Stimulated activated CD8-positive, alpha-beta memory T cell treated with anti-CD3 and anti-CD28 coated beads, Interleukin-2, amount 100 ng/mL, for 48 hours (primary cell): ENCODE measurements at regions not wholly inside any gene's neighbourhood (a gene's known extent, or its start where the extent isn't known, plus 50 kb on each side); places are given as distances from the start of the nearest gene placed in this dataset.

Source experiments
- DNase-seq, 2 donors: peaks; one replicate each; pipeline ENCODE4 v3.0.0-alpha.2; 2020; ENCODE audit warnings: low read depth in 2 of 2

DNA sequence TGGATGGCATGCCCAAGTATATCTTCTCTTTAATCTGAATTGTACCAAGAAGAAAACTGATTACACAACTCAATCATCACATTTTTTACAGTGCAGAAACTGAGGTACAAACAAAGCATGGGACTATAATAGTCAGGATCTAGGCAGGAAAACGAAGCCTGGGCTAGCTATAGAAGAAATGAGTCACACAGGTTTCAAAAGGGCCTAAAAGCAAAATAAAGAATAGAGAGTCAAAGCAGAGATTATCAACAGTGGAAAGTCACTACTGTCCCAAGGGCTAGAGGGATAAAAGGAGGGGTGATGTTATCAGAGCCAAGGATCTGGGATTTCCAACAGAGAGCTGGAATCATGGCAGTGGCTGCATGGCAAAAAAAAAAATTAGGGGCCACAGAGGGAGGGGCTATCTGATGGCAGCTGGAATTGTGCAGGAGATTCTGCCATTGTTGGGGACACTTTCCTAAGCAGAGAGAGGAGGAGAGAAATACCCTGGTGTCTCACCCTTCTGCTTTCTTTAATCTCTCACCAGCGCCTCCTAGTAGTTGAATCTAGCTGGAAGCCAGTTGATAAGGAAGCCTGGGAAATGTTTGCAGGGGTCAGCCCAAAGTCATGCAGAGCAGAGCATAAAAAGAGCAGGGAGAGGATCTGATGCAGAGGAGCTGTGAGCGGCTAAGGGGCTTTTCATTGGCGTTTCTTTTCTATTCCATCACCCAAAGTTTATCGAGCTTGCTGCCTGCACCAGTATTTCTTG lies 343.2 kb downstream of the ACTL7B start:
- no peak for DNase-seq

DNA sequence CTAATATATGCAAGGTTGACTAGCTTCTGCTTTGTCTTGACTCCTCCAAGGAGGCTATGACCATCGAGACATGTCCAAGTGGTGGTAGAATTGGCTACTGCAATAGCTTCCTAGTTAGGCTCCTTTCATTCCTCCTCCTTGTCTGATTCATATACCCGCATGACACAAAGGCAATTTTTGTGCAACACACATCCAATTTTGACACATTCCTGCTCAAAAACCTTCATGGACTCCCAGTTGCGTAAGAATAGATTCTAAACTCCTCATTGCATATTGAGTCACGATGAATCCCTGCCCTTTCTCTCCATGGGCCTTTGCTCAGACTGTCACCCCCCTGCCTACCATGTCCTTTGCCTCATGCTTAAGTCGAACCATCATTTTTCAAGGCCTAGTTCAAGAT lies 344.5 kb downstream of the ACTL7B start:
- no peak for DNase-seq

DNA sequence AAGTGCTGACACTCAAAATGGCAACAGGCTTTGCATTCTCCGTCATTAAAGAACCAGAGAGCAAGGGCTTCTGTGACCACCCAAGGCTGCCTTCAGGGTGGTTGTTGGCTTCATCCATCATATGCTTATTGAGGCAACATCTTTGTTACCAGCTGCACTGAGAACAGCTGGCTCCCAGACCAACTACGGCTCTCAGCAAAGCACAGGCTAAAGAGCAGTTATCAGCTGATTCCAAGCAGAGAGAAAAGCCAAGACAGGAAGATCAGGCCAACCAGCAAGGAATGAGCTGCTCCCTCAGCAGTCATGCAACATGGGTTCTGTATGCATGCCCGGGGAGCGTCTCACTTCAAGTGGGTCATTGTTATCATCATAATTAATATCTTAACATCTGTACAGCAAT lies 358.9 kb downstream of the ACTL7B start:
- DNase-seq: no peak

DNA sequence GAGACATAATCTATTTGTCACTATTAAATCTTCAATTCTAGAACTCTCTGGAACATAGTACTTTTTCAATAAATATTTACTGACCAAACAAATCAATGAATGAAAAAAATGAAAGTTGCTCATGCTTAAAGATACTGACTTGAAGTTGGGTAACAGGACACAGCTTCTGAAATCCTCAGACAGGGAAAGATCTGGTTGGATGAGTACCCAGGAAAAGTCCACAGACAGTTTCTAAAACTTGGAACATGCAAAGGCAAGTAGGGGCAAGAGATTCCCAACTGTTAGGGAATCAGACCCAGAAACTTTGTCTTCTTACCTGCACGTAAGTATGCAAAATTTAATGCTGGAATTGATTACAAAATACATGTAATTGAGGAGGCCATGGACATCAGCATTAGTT lies 366.2 kb downstream of the ACTL7B start:
- no peak for DNase-seq

DNA sequence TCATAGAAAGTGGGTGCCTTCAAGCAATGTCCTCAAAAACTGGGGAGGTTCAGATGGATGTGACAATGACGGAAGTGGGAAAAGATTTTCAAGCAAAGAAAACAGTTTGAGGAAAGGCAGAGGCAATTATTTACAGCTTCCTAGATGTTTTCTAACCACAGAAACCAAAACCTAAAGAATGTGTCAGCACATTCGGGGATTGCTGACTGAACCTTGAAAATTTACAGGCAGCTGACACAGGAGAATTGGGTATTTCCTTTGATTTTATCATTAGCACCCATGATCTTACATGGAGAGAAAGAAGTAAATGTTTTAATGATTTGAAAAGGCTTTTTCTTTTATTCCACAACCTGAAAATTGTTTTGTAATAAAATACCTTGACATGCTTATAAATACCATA lies 369.0 kb downstream of the ACTL7B start:
- DNase-seq: no peak

DNA sequence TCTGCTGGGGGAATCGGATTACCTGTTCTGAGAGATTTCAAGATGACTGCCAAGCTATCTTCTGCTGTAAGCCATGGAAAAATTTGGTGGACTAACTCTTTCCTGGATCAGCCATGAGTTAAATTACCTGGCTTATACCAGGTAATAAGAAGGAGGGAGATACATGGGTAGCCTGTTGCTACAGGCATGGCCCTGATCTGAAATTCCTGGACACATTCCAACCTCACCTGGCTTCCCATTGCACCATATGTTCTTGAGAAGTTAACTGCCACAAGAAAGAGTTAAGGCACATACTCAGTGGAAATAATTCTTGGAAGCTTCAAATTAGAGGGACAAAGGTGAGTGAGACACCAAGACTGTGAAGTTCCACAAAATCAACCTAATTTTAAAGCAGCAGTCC lies 371.3 kb downstream of the ACTL7B start:
- no peak for DNase-seq

DNA sequence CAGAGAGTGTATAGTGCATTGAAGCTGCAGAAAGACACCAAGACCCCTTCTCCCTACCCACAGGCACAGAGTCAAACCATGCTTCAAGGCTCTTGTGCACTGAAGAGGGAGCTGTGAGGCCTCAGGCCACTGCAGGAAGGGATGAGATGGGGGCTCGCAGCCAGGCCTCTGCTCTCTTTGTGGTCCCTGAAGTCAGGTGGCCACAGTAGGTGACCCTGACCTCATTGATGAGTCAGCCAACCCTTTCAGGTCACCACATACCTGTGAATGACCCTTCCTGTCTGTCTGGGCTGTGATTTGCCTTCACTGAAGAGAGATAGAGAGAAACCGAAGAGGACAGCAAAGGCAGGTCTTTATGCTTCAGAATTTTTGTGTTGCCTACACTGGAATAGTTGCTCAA lies 372.1 kb downstream of the ACTL7B start:
- no peak for DNase-seq

DNA sequence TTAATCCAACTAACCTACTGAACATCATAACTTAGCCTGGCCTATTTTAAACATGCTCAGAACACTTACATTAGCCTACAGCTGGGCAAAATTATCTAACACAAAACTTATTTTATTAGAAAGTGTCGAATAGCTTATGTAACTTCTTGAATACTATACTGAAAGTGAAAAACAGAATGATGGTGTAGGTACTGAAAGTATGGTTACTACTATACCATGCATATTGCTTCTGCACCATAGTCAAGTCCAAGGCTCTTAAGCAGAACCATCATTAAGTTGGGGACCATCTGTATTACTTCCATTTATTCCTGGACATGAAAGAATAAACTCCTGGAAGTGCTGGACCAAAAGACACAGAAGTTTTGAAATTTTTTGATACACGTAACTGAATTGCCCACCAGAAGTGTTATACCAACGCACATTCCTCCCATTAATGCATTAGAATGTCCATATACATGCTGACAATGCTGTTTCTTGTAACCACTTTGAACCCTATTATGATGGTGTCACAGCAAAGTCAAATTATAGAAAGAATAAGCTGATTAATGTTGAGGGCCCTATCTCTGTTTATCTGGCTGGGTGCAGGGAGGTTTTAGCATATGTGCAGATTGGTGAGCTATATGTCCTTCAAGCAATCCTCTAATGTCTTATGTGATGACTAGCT lies 375.7 kb downstream of the ACTL7B start:
- no peak for DNase-seq

DNA sequence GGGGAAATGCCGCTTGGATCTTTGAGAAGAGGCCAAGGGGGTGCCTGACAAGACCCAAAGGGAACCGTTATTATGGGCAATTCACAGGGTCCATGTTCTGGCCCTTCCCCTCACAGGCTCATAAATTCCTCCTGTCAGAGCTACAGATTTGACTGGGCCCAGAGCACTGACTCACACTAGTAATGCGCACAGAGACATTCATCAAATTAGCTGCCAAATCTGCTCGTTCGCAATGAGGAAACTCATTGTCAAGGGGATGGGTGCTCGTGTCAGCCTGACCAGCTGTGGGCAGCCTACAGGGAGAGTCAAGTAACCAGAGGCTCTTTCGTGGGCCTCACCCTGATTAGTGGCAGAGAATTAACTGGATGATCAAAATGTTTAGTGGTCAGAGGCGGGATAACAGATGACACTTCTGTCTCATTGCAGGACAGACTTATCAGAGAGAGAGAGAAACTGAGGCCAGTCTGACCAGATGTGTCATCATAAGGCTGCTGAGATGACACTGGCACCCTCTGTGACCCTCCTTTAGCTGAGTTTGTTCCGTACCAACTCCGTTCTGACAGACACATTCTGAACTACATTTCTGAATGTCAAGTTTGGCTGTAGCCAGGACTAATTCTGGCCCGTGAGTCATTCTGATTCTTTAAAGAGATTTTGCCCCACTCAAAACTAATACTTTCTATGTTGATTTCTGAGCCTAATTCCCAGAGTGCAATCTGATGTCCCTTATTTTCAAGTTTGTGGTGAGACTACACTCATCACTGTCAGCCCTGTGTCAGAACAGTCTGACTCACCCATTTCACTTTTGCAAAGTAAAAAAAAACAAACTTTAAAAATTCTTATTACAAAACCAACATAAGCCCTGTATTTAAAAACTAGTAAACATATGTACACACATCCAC lies 377.1 kb downstream of the ACTL7B start:
- no peak for DNase-seq

DNA sequence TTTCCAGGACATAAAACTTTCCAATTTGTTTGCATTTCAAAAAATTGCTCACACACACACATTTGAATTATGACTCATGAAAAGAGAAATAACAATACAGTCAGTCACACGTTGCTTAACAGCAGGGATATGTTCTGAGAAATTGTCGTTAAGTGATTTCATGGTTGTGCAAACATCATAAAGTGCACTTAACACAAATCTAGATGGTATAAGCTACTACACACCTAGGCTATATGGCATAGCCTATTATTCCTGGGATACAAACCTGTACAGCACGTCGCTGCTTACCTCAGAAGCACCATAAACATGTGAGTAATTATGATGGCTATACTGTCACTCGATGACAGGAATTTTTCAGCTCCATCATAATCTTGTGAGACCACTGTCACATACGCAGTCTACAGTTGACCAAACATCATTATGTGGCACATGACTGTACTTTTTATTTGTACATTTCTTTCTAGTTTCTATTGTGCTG lies 378.2 kb downstream of the ACTL7B start:
- no peak for DNase-seq

DNA sequence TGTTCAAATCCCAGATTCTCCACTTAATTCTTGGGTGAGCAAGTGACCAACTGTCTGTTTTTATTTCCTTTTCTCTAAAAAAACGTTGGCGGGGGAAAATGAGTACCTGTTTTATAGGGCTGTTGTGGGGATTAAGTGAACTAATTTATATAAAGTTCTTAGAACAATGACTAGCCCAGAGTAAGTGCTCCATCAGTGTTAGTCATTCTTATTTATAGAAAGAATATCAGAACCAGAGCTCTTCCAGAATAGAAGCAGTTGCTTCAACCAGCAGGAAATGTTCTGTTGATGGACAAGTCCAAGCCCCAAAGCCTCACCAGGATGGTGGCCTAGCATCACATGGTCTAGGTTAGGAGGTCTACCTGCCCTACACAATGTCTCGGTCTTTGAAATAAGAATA lies 379.2 kb downstream of the ACTL7B start:
- DNase-seq: no peak

DNA sequence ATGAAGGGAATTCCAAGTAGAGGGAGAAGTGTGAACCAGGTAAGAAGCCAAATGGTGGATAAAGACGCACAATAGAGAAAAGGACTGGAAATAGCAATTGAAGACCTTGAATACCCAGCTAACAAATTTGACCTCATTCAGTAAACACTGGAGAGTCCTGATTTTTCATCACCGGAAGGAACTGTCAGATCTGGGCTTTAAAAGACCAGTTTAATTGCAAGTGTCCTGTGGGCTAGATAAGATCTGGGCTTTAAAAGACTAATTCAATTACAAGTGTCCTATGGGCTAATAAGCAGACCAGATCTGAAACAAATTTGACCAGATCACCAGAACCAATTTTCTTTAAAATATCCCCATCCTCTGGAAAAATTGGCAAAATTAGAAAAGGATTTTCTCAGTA lies 380.0 kb downstream of the ACTL7B start:
- no peak for DNase-seq

DNA sequence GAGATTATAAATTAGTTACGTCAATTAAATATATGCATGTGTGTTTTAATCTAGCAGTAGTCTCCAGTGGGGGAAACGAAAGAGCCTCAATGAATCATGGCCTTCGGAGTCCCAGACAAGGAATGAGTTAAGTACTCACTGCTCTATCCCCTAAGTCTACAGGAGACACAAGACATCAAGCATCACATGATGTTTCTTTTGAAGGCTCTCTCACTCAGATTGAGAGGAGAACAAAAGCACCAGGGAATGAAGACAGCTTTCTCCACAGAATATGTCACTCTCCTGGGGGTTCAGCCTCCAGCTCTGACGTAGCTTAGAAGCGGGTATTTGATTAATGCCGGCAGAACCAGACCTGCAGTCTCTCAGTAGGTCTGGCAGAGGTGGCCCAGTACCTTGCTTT lies 381.4 kb downstream of the ACTL7B start:
- DNase-seq: no peak

DNA sequence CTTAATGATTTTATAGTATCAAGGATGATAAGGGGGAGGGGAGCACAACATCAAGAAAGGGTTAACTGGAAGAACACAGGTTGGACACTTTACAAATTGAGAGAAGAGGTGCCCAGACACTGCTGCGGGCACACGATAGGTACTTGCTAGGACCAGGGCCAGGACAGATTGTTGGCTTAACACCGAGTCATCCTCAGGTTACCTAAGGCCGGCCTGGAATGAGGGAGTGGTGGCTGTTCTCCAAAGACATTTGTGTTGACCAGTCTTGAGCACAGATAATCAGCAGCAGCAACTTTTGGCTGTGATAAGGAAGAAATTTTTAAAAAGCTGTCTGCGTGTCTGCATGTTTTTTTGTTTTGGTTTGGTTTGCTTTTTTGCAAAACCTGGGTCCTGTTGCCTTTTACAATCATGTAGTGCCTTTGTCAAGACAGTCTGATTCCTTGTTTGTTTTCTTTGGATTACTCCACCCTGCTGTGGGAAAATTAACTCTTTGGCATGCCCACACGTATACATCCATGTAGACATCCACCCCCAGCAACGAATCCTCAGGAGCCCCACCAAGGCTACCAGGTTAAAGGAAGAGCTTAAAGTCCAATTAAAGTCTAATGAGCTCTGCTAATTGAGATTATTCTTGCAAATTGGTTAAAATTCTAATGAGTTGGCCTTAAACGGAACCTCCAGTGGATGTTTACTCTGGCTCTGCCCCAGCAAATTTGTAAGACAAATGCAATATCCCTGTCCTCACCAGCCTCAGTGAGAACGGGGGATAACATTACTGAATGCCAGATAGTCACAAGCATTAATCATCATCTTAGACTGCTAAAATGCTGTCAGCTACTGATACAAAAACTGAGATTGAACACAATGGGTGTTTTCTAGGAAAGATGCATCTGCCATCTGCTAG lies 382.3 kb downstream of the ACTL7B start:
- no peak for DNase-seq

DNA sequence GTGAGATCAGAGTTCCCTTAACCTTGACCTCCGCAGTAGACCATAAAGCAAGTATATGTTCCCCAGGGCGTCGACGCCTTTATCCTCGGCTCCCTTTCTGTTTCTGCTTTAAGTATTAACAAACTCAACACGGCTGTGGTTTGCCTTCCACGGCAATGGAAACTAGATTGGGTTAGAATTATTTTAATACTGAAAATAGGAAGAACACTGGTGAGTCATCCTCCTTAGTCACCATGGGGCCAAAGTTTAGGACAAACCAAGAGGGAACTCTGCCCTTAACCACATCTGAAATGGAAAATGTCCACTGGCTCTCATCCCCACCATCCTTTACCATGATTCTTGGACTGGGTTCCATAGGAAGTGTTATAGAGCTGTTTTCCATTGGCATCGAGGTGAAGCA lies 386.1 kb downstream of the ACTL7B start:
- DNase-seq: no peak

DNA sequence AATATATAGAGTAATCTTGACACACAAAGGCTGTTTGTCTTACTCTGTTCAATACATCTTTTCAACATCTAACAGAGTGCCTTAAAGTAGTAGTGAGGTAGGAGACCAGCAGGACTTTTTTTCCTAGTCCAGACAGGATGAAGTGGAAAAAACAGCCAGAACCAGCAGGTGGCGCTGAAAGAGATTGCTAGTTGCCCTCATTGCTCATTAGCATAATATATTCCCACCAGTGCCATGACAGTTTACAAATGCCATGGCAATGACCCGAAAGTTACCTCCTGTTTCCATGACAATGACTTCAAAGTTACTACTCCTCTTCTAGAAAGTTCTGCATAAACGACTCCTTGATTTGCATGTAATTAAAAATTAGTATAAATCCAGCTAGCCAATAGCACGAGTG lies 387.4 kb downstream of the ACTL7B start:
- DNase-seq: peak; percentile 4 to 20

DNA sequence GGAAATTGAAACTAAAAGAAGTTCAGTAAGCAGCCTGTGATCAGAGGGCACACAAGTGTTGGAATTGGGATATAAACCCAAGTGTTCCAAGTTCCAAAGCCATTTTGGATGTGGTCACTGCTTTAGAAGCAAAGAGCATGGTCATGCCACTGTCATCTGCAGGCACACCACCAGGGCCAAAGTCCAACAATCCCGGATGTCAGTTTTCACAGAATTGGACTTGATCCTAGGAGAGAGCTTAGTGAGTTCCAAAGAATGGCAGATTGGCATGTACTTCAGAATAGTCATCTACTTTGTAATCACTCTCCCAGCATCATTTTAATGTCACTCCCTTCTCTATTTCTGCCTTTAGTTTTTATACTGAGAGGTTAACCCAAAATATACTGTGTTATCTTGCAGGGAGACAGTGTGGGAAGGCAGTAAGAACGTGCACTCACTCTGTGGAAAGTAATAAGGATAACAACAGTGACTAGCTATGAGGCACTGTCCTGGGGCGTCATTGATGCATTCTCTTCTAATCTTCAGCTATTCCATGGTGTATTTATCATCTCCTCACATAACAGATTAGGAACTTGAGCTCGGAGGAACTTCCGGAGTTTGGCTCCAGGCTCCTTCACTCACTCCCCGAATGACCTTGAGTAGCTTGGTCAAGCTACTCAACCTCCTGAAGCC lies 388.0 kb downstream of the ACTL7B start:
- DNase-seq: no peak

DNA sequence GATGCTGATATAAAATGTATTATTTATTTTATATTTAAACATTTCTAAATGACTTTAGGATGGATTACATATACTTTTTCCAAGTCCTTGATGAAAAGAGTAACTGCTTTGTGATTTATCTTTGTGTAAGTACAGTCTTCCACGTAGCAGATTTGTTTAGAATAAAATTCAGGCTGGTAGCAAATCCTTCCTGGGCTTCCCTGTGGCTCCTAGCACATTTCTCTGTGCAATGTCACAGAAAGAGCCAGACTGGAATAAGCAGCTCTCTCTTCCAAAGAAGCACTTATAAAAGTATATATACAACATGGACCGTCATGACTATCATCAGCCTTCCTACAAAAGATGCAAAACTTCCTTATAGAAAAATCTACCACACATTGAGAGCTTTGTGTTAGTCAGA lies 388.6 kb downstream of the ACTL7B start:
- no peak for DNase-seq

DNA sequence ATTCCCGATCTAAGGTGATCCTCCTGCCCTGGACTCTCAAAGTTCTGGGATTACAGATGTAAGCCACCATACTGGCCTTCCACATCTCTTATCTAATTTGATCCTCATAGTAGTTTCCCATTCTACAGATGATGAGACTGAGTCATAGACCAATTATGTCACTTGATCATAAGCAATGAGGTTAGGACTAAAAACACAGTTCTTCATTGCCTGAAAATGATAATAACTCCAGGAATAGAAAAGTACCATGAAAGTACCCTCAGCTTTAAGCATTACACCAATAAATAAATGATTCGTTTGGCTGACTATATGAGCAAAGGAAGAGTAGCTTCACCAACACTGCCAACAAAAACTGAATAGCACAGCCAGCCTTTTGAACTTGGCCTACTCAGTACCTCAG lies 389.5 kb downstream of the ACTL7B start:
- DNase-seq: no peak

DNA sequence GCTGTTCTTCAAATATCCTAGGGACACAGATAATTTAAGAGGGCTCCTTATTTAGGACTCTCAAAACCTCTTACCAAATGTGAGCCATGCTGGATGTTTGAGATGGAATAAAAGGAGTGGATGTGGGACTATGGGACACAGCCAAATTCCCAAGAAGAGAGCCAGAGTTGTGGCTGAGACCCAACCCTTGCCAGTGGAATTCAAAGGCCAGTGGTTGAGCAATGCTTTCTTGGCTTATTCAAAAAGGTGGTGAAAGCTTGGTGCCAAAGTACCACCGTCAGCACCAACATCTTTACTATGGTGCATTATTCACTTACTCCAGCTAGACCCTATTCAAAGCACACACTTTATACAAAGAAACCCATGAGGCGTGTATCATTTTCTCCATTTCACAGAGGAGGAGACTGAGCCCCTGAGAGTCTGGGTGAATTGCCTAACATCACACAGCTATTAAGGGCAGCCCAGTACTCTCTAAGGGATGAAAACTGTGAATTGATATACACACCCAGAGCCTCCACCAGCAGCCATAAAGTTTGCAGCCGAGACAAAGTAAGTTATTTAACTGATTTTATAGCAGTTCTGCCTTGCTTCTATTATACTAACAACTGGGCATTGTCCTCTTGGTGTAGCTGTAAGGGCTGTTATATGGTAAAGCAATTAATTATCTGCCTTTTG lies 391.7 kb downstream of the ACTL7B start:
- no peak for DNase-seq
